Activated CD8-positive, alpha-beta T cell treated with anti-CD3 and anti-CD28 coated beads for 36 hours (primary cell): ENCODE measurements at regions not wholly inside any gene's neighbourhood (a gene's known extent, or its start where the extent isn't known, plus 50 kb on each side); places are given as distances from the start of the nearest gene placed in this dataset.
"Not testable (repeated sequence)": the region's sequence is repeated elsewhere in the genome, so short reads cannot be mapped to it uniquely, and the experiment has no call there.

Experiments
- ATAC-seq: fragments of 200-7000 bp; cut with Tn5 transposase; one replicate; pipeline ENCODE4 v1.10.0; 2021; ENCODE audit warnings: mild to moderate bottlenecking, moderate library complexity
- CTCF ChIA-PET: fragments of 350-600 bp; sonication (Branson Sonifier 250); formaldehyde crosslinking; loops from one replicate; lab custom pipeline; 2021; ENCODE audit warnings: antibody characterized with exemption; lab: Charles Lee
- POLR2A ChIA-PET: fragments of 350-600 bp; sonication (Branson Sonifier 250); formaldehyde crosslinking; loops from one replicate; lab custom pipeline; 2021; ENCODE audit warnings: antibody characterized with exemption; lab: Charles Lee
- DNase-seq: peaks from one replicate; pipeline ENCODE4 v3.0.0-alpha.2; 2020
- H3K27ac Mint-ChIP-seq: one replicate; pipeline ENCODE4 v1.8.0; 2021; ENCODE audit warnings: mild to moderate bottlenecking, mixed read lengths
- H3K27me3 Mint-ChIP-seq: one replicate; pipeline ENCODE4 v1.8.0; 2021; ENCODE audit warnings: mixed read lengths
- H3K36me3 Mint-ChIP-seq: one replicate; pipeline ENCODE4 v1.8.0; 2021; ENCODE audit warnings: low read depth, mixed read lengths
- H3K4me1 Mint-ChIP-seq: one replicate; pipeline ENCODE4 v1.8.0; 2021; ENCODE audit warnings: low read depth, mixed read lengths
- H3K4me3 Mint-ChIP-seq: one replicate; pipeline ENCODE4 v1.8.0; 2021; ENCODE audit warnings: mild to moderate bottlenecking, moderate library complexity, mixed read lengths
- H3K9me3 Mint-ChIP-seq: one replicate; pipeline ENCODE4 v1.8.0; 2021; ENCODE audit warnings: mixed read lengths
- intact Hi-C: fragments of 100-400 bp; cut with micrococcal nuclease; formaldehyde crosslinking; loops from one replicate; pipeline ENCODE4 v1.10.0; 2022
- TF ChIP-seq, protein P1 (sequence below): fragments of 200-600 bp; IDR thresholded peaks from one replicate; pipeline ENCODE4 v1.8.0; 2022; ENCODE audit warnings: antibody characterized with exemption, mild to moderate bottlenecking

DNA sequence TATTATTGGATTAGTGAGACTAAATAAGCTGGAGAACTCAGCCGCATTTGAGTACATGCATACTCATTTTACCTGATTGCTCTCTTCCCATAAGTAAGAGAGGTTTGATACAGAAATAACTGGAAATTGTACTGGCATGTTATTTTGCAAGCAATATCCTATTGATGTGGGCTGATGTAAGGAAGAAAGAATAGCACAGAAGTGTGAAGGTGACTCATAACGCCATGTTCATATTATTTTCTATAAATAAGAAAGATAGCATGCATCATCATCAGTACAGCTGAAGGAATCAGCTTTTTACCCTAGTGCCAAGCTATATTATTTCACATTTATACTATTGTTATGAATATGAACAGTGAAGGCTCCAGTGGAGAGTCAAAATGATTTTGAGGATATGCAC is 138.3 kb upstream of the FAM47A start:
- DNase-seq, result no peak
- no peak overlapping the region for H3K27ac Mint-ChIP-seq
- ChIA-PET CTCF (no interaction called here), POLR2A (no interaction called here)
- ATAC-seq, result no peak
- intact Hi-C loops, result no loop called here
- no peaks in the 10 kb centered on the region for H3K9me3 Mint-ChIP-seq
- H3K4me3 Mint-ChIP-seq, result no peak overlapping the region
- H3K27me3 Mint-ChIP-seq, result no peaks in the 10 kb centered on the region
- TF ChIP-seq, protein P1, sequence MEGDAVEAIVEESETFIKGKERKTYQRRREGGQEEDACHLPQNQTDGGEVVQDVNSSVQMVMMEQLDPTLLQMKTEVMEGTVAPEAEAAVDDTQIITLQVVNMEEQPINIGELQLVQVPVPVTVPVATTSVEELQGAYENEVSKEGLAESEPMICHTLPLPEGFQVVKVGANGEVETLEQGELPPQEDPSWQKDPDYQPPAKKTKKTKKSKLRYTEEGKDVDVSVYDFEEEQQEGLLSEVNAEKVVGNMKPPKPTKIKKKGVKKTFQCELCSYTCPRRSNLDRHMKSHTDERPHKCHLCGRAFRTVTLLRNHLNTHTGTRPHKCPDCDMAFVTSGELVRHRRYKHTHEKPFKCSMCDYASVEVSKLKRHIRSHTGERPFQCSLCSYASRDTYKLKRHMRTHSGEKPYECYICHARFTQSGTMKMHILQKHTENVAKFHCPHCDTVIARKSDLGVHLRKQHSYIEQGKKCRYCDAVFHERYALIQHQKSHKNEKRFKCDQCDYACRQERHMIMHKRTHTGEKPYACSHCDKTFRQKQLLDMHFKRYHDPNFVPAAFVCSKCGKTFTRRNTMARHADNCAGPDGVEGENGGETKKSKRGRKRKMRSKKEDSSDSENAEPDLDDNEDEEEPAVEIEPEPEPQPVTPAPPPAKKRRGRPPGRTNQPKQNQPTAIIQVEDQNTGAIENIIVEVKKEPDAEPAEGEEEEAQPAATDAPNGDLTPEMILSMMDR, result no peak
- H3K4me1 Mint-ChIP-seq, result no peaks in the 10 kb centered on the region
- no peaks in the 10 kb centered on the region for H3K36me3 Mint-ChIP-seq

DNA sequence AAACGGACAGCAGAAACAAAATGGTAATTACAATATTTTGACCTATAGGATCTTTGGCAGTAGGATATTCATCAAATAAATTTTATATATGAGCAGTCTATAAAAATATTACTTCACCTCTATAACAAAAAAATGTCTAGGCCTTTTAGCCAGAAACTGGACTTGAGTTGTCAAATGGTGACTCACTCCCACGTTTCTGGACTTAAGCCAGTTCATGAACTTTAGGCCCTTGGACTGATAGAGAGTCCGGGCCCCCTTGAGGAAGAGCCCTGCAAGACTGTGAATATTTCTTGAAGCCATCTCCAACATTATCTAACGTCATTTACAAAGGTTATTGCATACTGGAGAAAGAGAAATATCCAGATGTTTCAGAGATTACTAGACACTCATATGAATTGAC is 106.8 kb upstream of the FAM47A start:
- Mint-ChIP-seq H3K9me3 (no peaks in the 10 kb centered on the region), H3K4me3 (no peak overlapping the region), H3K27ac (no peak overlapping the region), H3K36me3 (no peaks in the 10 kb centered on the region), H3K27me3 (no peaks in the 10 kb centered on the region), H3K4me1 (no peaks in the 10 kb centered on the region)
- DNase-seq, result no peak
- ChIA-PET POLR2A (no interaction called here), CTCF (no interaction called here)
- intact Hi-C loops, result no loop called here
- TF ChIP-seq, protein P1, result no peak
- no peak for ATAC-seq

- H3K27me3 Mint-ChIP-seq, H3K4me3 Mint-ChIP-seq: not testable (repeated sequence)
These were observed 98.0 kb upstream of the FAM47A start for GRCh38 chrX:34230156-34230555.

DNA sequence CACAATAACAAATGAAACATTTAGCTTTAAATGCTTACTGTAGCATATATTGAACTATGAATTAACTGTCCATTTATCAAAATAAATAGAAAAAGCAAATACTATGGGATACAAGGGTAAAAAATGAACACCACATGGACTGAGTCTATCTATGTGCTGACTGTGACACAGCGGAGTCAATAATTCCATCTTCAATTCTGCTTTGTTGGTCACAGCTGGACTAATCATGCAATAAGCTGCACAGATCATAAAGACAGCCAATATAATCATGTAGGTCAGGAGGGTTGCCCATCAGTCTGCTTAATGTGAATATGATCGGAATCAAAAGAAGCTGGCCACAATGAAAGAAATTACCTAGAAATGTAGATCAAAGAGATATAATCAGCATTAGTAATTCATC is 95.7 kb upstream of the FAM47A start:
- H3K27ac Mint-ChIP-seq, result no peak overlapping the region
- no peaks in the 10 kb centered on the region for H3K27me3 Mint-ChIP-seq
- TF ChIP-seq, protein P1, result no peak
- H3K36me3 Mint-ChIP-seq, result no peaks in the 10 kb centered on the region
- H3K9me3 Mint-ChIP-seq, result no peaks in the 10 kb centered on the region
- no peak overlapping the region for H3K4me3 Mint-ChIP-seq
- ChIA-PET POLR2A (no interaction called here), CTCF (no interaction called here)
- ATAC-seq (no peak), DNase-seq (no peak)
- intact Hi-C loops, result no loop called here
- no peaks in the 10 kb centered on the region for H3K4me1 Mint-ChIP-seq

More at GRCh38 chrX:34230156-34230555, 98.0 kb upstream of the FAM47A start:
- POLR2A ChIA-PET, H3K27ac Mint-ChIP-seq, ATAC-seq, H3K9me3 Mint-ChIP-seq, intact Hi-C loops, H3K4me1 Mint-ChIP-seq, H3K36me3 Mint-ChIP-seq, DNase-seq, CTCF ChIA-PET: not testable (repeated sequence)

- CTCF ChIA-PET, result no interaction called here
- no peak for ATAC-seq
- intact Hi-C loops, result no loop called here
These were observed 91.5 kb upstream of the FAM47A start for GRCh38 chrX:34223574-34223973.

More at GRCh38 chrX:34223574-34223973, 91.5 kb upstream of the FAM47A start:
- POLR2A ChIA-PET, result no interaction called here
- Mint-ChIP-seq H3K4me1 (no peaks in the 10 kb centered on the region), H3K36me3 (no peaks in the 10 kb centered on the region), H3K4me3 (no peak overlapping the region), H3K27ac (no peak overlapping the region), H3K9me3 (no peaks in the 10 kb centered on the region), H3K27me3 (no peaks in the 10 kb centered on the region)
- TF ChIP-seq, protein P1, result no peak
- DNase-seq, result no peak
